Activated CD4-positive, alpha-beta T cell treated with anti-CD3 and anti-CD28 coated beads, Interleukin-10, Interleukin-2, amounts not matched to agents 100 ng/mL and 50 ng/mL, durations not matched to agents 16 hours and 8 hours (primary cell): ENCODE measurements at regions not wholly inside any gene's neighbourhood (a gene's known extent, or its start where the extent isn't known, plus 50 kb on each side); places are given as distances from the start of the nearest gene placed in this dataset.
"Not testable (repeated sequence)": the region's sequence is repeated elsewhere in the genome, so short reads cannot be mapped to it uniquely, and the experiment has no call there.

ENCODE experiments used
- DNase-seq: peaks from one replicate; pipeline ENCODE4 v3.0.0-alpha.2; 2020

- no peak for DNase-seq
Observed at GRCh38 chr4:149202117-149202516, 613.5 kb downstream of the IQCM start.

GRCh38 chr4:149199594-149199993 is 616.0 kb downstream of the IQCM start:
- DNase-seq = no peak

GRCh38 chr4:149194061-149194460 is 621.6 kb downstream of the IQCM start:
- DNase-seq = no peak

- no peak for DNase-seq
Observed at GRCh38 chr4:149187726-149188125, 627.9 kb downstream of the IQCM start.

GRCh38 chr4:149183638-149184037 is 632.0 kb downstream of the IQCM start:
- no peak for DNase-seq

- DNase-seq = not testable (repeated sequence)
Observed at GRCh38 chr4:149181459-149181858, 634.2 kb downstream of the IQCM start.

- no peak for DNase-seq
Observed at GRCh38 chr4:149176039-149176438, 639.6 kb downstream of the IQCM start.

- DNase-seq = no peak
Observed at GRCh38 chr4:149175549-149175948, 640.1 kb downstream of the IQCM start.

- DNase-seq = no peak
Observed at GRCh38 chr4:149173241-149174013, 642.2 kb downstream of the IQCM start.

GRCh38 chr4:149168645-149169044 is 647.0 kb downstream of the IQCM start:
- no peak for DNase-seq

GRCh38 chr4:149166876-149167275 is 648.8 kb downstream of the IQCM start:
- DNase-seq = no peak

GRCh38 chr4:149166365-149166764 is 649.3 kb downstream of the IQCM start:
- DNase-seq = no peak

- no peak for DNase-seq
Observed at GRCh38 chr4:149164282-149164681, 651.4 kb downstream of the IQCM start.

GRCh38 chr4:149161247-149161646 is 654.4 kb downstream of the IQCM start:
- no peak for DNase-seq

GRCh38 chr4:149160370-149160769 is 655.3 kb downstream of the IQCM start:
- no peak for DNase-seq

GRCh38 chr4:149158817-149159216 is 656.8 kb downstream of the IQCM start:
- DNase-seq = no peak

GRCh38 chr4:149145803-149146202 is 669.8 kb downstream of the IQCM start:
- no peak for DNase-seq

- DNase-seq = no peak
Observed at GRCh38 chr4:149144060-149144459, 671.6 kb downstream of the IQCM start.

GRCh38 chr4:149141391-149141790 is 674.3 kb downstream of the IQCM start:
- DNase-seq = no peak

GRCh38 chr4:149140841-149141240 is 674.8 kb downstream of the IQCM start:
- DNase-seq = no peak

- no peak for DNase-seq
Observed at GRCh38 chr4:149136951-149137620, 678.6 kb downstream of the IQCM start.

GRCh38 chr4:149135062-149135461 is 680.6 kb downstream of the IQCM start:
- DNase-seq = no peak

GRCh38 chr4:149121023-149121404 is 678.8 kb upstream of the NR3C2 start:
- DNase-seq = no peak

GRCh38 chr4:149120331-149121022 is 678.3 kb upstream of the NR3C2 start:
- no peak for DNase-seq
